LNCAP (cell line): ENCODE measurements at regions not wholly inside any gene's neighbourhood (a gene's known extent, or its start where the extent isn't known, plus 50 kb on each side); places are given as distances from the start of the nearest gene placed in this dataset.

ENCODE experiments used
- CTCF ChIP-seq: fragments of 450-650 bp; IDR thresholded peaks from 2 replicates; pipeline ENCODE4 v1.5.1; 2017; ENCODE audit warnings: mild to moderate bottlenecking

GRCh38 chr9:93896496-93897033, 58.6 kb downstream of the BARX1 start:
- no peak for TF ChIP-seq CTCF

GRCh38 chr9:93896093-93896492, 59.1 kb downstream of the BARX1 start:
- TF ChIP-seq CTCF: no peak

- no peak for TF ChIP-seq CTCF
These were observed 59.6 kb downstream of the BARX1 start for GRCh38 chr9:93895535-93895934.

GRCh38 chr9:93894691-93895079, 60.5 kb downstream of the BARX1 start:
- no peak for TF ChIP-seq CTCF

GRCh38 chr9:93893899-93894690, 61.1 kb downstream of the BARX1 start:
- no peak for TF ChIP-seq CTCF

- no peak for TF ChIP-seq CTCF
These were observed 62.0 kb downstream of the BARX1 start for GRCh38 chr9:93893194-93893593.

- TF ChIP-seq CTCF: no peak
These were observed 62.4 kb downstream of the BARX1 start for GRCh38 chr9:93892748-93893147.
